Inferior parietal cortex (tissue), 1 donor: ENCODE measurements at regions not wholly inside any gene's neighbourhood (a gene's known extent, or its start where the extent isn't known, plus 50 kb on each side); places are given as distances from the start of the nearest gene placed in this dataset.
A peak's percentile ranks its signal among the peaks of the same experiment; 100 is the strongest.

Source experiments
- DNase-seq: peaks from one replicate; pipeline ENCODE4 v3.0.0-alpha.2; 2016; ENCODE audit errors: extremely low spot score

DNA sequence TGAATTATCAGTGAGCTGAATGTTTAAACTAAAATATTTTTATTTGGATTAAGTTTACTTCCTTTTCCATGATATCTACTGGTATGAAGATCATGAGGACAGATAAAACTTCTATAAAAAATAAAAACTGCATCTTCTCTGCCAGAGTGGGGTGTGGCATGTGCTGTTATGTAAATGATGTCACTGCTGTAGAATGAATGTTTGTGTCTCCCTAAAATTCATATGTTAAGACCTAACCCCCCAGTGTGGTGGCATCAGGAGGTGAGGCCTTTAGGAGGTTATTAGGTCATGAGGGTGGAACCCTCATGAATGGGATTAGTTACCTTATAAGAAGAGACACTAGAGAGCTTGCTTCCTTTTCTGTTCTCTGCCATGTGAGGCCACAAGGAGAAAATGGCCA lies 178.7 kb upstream of the DPH6 start:
- no peak for DNase-seq

- DNase-seq: no peak
Observed at GRCh38 chr15:35725353-35725752, 179.4 kb upstream of the DPH6 start.

DNA sequence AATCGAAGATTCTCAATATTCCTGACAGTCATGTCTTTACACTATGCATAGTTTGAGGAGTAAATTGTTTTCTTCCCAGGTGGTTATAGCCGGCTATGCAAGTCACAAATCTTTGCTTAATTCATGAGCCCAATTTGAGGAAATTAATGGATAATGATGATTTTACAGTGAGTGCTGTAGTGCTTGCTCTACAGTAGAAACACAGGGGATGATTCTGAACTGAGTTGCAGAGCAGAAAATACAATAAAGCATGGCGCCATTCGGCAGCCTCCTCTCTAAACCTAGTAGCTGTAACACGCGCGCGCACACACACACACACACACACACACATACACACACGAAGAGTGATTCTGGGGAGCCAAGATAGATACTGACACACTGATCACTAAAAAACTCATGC lies 181.7 kb upstream of the DPH6 start:
- DNase-seq: no peak

- DNase-seq: no peak
Observed at GRCh38 chr15:35728219-35728940, 182.4 kb upstream of the DPH6 start.

DNA sequence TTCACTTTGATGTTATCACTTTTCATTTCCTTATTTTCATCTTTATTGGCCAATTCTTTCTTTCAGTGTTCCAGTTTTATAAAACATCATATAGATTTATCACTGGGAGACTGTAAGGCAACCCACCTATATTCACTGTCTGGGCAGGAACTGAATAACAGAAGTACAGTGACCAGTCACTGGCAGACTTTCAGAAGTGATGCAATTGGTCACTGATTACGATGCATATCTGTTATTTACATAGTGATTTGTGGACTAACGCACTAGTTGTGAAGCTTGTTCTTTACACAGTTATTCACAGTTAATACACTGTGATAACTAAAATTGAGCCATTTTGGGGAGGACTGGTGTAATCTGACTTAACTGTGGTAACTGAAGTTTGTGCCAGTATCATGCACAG lies 190.2 kb upstream of the DPH6 start:
- DNase-seq: no peak

DNA sequence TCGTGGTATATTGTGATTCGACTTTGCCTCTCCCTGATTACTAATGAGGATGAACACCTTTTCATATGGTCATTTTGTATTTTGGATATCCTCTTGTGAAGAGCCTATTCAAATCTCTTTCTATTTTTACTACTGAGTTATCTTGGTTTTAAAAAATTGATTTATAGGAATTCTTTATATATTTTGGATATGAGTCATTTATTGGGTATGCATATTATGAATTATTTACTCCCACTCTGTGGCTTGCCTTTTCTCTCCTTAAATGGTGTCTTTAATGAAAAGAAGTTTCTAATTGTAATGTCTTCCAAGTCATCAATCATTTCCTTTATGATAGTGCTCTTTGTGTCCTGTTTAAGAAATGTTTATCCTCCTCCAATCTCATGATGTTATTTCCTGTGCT lies 191.5 kb upstream of the DPH6 start:
- no peak for DNase-seq

DNA sequence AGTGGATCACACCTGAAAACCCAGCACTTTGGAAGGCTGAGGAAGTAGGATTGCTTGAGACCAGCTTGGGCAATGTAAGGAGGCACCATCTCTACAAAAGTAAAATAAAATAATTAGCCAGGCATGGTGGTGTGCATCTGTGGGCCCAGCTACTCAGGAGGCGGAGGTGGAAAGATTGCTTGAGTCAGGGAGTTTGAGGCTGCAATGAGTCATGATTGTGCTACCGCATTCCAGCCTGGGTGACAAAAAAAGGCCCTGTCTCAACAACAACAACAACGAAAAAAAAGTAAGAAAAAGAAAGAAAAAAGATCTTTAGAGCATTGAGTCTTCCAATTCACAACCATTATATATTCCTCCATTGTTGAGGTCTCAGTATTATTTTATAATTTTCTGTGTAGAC lies 192.4 kb upstream of the DPH6 start:
- no peak for DNase-seq

DNA sequence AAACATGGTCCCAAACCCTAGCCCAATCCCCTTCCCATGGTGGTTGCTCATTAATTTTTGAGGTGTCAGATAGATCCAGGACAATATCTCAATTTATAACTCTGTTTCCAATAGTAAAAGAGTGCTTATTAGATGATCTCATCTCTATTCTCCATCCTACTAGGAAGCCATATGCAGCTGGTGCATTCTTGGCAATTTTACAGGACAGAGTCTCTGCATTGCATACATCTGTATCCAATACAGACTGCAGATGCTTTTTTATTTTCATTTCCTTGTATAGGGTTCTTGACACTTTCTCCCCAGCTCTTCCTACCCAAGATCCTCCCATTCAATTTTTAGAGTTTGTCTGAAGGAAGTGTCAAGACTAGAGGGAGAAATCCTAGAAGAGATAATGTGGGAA lies 194.8 kb upstream of the DPH6 start:
- DNase-seq: no peak

DNA sequence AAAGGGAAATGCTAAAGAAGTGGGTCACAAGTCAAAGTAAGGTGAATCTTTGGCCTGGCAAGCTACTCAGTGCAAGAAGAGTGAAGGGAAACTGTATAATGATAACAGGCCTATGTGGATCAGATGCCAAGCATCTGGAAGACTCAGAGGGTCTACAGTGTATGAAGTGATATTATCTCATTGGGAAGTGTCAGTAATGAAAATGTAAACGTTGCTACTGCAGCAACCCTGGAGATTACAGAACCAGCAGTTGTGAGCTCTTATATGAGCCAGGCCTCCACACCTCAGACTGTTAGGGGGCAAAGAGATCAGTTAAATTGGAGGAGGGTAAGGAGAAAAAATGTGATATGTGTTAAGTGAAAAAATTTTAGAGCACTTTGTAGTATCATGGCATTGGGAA lies 195.4 kb upstream of the DPH6 start:
- DNase-seq: no peak

GRCh38 chr15:35741881-35742280 lies 195.9 kb upstream of the DPH6 start:
- no peak for DNase-seq

DNA sequence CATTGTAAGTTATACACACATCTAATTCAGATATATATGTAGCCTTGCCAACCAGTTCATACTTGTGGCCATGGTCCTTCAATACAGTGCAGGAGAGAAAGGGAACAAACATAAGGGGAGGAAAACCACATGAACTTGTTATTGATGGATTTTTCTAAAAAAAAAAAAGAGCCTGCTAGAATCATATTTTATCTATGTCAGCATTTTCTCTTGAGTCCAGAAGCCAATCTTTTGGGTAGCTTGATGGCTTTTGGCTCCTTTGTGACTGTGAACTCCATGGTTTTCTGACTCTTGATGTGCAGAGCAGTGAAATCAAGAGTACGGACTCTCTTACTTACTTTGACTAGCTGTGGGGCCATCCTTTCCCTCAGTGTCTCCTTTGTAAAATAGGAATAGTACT lies 197.4 kb upstream of the DPH6 start:
- no peak for DNase-seq

DNA sequence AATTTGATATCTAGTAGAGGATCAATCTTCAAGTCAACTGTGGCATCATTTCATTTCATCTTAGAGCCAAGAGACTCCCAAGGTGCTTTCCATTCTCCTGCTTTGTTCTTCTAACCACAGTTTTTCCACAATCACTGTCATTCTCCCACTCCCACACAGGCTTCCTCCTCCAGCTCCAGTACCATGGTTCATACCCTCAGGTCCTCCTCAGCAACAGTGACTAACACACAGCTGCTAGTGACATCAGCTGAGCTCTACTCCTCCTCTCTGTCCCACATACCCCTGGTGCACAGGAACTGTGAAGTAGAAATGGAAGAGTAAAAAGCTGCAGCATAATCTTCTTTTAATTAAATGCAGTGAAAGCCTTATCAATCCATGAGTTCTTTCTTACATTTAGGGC lies 200.2 kb upstream of the DPH6 start:
- no peak for DNase-seq

- DNase-seq: no peak
Observed at GRCh38 chr15:35748105-35748504, 202.1 kb upstream of the DPH6 start.

DNA sequence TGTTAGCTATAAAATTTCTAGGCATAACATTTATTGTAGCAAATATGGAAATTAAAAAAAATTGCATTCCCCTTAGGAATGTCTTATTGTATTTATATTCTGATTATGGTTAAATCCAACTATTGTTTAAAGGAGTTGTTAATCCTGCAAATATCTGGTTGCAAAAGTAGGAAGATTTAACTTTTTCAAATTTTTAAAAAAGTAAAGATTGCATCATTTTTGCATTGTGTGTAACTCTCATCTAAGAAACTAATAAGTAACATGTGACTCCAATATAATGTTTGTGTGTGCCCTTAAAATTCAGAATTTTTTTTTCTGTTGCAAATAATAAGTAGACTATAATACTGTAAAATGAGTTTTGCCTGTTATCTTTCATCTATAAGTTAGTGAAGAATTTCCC lies 204.1 kb upstream of the DPH6 start:
- no peak for DNase-seq

GRCh38 chr15:35751413-35752133 lies 205.6 kb upstream of the DPH6 start:
- peak; percentile 93 for DNase-seq

DNA sequence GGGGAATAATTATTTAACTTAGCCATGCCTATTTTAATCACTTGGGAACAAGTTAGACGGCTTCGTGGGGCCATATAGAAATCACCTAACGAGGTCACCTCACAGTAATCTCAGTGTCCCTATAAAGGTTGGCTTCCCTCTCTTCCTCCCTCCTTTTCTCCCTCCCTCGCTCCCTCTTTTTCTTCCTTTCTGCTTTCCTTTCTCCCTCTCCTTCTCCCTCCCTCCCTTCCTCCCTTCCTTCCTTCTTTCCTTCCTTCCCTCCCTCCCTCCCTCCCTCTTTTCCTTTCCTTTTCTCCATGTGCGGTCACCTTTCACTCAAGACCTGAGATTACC lies 206.1 kb upstream of the DPH6 start:
- no peak for DNase-seq

DNA sequence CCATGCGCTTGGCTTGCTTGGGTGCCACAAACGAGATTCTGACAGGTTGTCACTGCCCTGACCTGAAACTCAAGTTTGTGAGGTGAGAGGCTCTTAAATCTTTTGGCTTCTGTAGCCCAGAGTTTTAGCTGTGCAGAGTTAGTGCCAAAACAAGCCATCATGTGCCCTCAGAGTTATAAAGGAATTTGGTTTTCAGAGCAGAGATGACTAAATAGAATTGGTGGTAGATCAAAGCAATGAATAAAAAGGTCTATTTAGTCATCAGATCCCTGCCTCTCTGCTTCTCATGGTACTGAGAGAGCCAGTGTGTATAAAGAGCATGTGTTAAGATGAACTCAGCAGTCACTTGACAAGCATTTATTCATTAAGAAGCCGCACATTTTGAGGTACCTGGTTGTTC lies 207.5 kb upstream of the DPH6 start:
- DNase-seq: no peak

DNA sequence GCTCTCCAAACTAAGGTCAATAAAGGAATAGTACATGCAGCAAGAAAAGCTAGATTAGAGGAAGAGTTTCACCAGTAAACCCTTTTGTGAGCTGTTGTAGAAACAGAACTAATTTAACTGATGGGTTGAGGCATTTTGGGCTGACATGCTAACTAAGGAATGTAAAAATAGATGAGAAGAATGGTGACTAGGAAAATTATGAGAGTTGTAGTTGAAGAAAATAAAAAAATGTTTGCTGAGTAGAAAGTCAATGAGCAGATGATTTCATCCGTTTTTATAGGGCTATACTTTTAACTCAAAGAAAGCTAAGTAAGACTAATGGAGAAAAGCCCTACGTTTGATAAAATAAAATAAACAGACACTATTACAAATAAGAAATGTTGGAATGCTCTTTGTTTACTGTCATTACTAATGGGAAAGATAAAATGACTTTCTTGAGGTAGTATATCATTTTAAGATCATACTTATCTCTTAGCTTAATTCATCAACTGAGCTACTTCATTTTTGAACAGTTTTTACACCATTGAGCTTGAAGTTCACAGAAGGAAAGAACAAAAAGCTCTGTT lies 209.4 kb upstream of the DPH6 start:
- DNase-seq: no peak

DNA sequence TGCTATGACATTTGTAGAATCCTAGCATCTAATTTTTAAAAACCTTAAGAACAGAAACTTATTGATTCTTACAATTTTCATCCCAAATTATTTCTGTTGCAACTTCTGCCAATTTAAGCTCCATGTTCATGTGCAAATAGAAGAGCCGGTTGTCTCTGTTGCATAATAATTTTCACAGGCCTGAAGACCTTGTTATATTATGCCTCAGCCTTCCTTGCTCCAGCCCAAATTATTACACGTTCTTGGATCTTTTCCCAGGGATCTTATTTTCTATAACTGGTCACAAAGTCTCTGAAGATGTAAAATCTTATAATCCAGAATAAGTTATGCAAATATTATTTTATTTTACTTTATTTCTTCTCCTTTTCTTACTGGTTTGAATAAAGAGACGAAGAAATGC lies 210.7 kb upstream of the DPH6 start:
- no peak for DNase-seq

DNA sequence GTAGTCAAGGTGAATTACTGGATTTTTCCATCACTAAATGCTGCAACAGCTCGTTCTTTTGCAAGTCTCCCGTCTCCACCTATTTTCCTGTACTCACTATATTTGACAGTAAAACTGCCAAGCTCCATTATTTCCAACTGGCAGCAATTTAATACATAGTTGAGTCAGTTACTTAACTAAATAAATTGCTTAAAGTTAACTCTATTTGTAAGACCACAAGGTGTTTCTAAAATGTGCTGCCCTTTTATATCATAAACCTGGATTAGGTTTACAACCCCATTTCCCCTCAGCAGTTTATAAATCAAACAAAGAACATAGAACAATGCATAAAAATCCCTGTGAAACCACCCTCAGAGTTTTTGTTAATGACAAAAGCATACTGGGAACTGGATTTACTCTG lies 211.4 kb upstream of the DPH6 start:
- DNase-seq: no peak

DNA sequence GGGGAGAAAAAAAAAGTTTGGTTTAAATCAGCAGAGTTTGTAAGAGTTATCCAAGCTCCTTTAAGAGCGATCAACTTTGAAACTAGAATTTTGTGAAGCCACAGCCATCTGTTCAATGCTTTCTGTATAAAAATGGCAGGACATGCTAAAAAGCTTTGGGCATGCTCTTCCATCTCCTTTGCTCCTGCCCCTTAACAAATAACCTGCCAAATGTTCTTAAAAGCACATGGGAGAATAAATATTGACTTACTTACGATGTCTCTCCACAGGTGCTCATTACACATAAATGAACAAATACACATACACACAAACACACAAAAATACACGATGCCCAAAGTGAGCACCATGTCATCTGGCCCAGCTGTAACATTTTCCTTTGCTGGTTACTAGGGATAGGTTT lies 211.8 kb upstream of the DPH6 start:
- DNase-seq: no peak

GRCh38 chr15:35764661-35765519 lies 218.9 kb upstream of the DPH6 start:
- no peak for DNase-seq

GRCh38 chr15:35768949-35769348 lies 223.0 kb upstream of the DPH6 start:
- no peak for DNase-seq
